DMS153 treated with DMSO at 0.1 percent for 48 hours (cell line): ENCODE measurements at regions not wholly inside any gene's neighbourhood (a gene's known extent, or its start where the extent isn't known, plus 50 kb on each side); places are given as distances from the start of the nearest gene placed in this dataset.

Experiments used
- DNase-seq: peaks from one replicate; lab custom pipeline; 2025; ENCODE audit not compliant: unreplicated experiment; lab: John Stamatoyannopoulos, UW

GRCh38 chr19:13610039-13610691, 103.9 kb upstream of the CACNA1A start:
- DNase-seq: peak; percentile 96

GRCh38 chr19:13606156-13606555, 99.9 kb upstream of the CACNA1A start:
- no peak for DNase-seq

DNA sequence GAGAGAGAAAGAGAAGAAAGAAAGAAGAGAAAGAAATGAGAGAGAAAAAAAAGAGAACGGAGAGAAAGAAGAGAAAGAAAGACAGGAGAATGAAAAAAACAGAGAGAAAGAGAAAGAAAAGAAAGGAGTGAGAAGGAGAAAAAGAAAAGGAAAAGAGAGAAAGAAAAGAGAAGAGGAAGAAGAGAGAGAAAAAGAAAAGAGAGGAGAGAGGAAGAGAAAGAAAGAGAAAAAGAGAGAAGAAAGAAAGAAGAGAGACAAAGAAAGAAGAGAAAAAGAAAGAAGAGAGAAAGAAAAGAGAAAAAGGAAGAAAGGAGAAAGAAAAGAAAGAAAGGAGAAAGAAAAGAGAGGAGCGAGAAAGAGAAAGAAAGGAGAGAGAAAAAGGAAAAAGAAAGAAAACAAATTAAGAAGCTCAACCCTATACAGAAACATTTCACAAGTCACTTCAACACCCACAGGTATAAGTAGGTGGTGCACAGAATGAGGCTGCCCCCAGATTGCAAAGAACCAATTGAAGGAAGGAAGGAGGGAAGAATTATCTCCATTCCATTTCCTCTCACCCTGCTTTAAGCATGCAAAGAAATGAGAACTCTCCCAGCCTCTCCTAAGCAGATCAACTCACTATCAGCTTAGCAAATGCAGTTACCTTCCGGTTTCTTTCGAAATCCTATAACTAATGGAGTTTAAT, 98.8 kb upstream of the CACNA1A start:
- DNase-seq: no peak

DNA sequence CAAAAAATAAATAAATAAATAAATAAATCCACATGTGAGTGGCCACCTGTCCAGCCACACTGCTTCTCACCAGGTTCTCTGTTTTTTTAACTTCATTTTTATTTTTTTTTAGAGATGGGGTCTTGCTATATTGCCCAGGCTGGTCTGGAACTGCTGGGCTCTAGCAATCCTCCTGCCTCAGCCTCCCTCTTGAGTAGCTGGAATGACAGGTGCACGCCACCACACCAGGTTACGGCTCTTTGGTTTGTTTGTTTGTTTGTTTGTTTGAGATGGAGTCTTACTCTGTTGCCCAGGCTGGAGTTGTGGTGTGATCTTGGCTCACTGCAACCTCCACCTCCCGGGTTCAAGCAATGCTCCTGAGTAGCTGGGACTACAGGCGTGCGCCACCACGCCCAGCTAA, 94.5 kb upstream of the CACNA1A start:
- no peak for DNase-seq

- DNase-seq: no peak
Measured at GRCh38 chr19:13600091-13600490, 93.8 kb upstream of the CACNA1A start.

GRCh38 chr19:13599681-13600080, 93.4 kb upstream of the CACNA1A start:
- no peak for DNase-seq

- no peak for DNase-seq
Measured at GRCh38 chr19:13598098-13598497, 91.8 kb upstream of the CACNA1A start.

GRCh38 chr19:13597640-13598039, 91.4 kb upstream of the CACNA1A start:
- peak; percentile 94 for DNase-seq

DNA sequence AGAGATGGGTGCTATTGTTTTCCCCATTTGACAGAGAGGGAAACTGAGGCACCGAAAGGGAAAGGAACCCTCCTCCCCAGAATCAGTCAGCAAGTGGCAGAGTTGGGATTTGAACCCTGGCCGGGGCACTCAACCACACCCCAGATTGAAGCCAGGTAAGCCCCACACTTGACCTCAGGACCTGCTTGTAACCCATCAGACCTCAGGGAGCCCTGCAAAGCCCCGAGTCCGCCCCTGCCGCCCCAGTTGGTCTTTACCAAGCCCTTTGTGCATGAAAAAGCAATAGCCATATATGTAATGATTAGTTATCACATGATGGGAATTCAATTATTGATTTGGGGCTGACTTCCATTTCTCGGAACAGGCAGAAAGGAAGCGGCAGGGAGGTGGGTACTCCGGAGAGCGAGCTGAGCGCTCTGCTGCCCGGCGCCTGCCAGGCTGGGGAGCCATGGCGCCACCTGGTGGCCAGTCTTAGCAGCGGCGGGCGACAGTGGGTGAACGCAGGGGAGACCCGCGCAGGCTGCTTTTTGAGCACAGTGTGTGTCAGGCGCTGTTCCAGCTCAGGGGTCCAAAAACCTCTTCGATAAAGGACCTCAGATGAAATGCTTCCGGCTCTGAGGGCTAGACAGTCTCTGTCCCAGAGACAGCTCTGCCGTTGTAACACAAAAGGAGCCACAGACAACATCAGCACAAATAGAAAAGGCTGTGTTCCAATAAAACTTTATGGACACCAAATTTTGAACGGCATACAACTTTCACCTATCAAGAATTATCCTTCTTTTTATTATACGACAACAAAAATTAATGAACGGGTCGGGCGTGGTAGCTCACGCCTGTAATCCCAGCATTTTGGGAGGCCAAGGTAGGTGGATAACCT, 82.9 kb upstream of the CACNA1A start:
- DNase-seq: no peak

- DNase-seq: no peak
Measured at GRCh38 chr19:13585512-13585911, 79.2 kb upstream of the CACNA1A start.

DNA sequence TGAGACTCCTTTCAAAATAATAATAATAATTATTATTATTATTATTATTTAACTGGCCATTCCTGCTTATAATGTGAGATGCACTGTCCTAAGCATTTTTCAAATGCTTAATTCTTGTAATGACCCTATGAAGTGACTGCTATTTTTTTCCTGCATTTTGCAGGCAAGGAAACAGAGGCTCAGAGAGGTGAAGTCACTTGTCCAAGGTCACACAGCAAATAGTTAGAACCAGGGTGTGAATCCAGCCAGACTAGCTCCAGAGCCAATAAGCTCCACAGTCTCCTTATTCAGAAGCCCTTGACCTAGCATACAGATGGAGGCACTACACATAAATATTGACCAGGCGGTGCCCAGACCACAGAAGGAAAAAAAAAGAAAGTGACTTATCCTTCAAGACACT, 77.5 kb upstream of the CACNA1A start:
- DNase-seq: no peak

DNA sequence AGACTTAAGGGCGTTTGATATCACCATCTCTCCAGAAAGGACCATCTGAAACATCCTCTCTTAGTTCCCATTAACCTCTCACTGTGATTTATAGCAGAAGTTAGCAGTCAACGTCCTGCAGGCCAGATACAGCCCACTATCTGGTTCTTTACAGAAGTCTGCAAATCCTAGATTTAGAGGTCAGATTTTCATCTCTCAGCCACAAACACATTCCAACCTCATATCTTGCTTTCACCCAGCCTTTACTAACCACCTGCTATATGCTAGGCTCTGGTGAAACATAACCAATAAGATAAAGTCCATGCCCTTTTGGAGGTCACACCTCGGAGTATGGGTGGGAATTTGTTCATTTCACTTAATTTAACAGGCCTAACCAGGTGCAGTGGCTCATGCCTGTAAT, 76.8 kb upstream of the CACNA1A start:
- no peak for DNase-seq

GRCh38 chr19:13581576-13581975, 75.3 kb upstream of the CACNA1A start:
- DNase-seq: no peak

DNA sequence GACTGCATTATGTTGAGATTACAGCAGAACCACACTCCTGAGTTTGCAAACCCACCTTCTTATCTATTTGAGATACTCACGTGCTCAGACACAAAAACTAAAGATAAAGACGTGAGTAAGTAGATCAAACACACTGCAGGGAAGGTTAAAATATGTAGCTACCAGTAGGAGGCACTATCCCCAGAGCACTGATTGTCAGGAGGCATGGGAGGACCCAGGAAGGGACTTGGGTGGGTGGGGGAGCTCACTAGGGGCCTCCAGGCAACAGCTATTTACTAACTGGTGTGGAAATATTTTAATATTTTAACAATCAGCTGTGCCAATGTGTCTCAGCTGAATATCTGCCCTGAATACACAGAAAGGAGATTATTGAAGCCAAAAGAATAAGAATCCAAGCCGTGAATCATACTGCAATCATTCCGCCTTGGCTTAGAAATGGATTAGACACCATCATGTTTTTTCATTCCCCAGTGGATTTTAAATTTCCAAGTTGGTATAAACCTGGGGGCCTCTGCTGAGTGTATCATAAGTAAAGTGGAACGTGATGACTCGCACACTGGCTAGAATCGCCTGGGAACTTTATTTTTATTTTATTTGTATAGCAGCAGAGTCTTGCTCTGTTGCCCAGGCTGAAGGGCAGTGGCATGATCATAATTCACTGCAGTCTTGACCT, 73.2 kb upstream of the CACNA1A start:
- DNase-seq: no peak

DNA sequence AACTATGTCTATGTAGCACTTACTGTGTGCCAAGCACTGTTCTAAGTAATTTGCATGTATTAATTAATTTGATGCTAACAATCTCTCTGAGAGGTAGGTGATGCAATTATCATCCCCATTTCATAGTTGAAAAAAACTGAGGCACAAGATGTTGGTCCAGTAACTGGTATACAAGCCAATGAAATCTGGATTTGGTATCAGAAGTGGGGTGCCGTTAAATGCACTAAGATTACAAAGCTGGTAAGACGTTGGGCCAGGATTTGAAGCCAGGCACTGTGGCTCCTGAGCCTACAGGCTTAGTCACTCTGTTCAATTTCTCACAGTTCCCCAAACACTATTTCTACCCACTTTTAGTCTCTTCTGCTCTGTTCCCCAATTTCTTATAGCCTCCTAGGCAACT, 70.4 kb upstream of the CACNA1A start:
- no peak for DNase-seq

GRCh38 chr19:13574933-13575332, 68.7 kb upstream of the CACNA1A start:
- DNase-seq: no peak

GRCh38 chr19:13573056-13573667, 66.9 kb upstream of the CACNA1A start:
- DNase-seq: no peak

- no peak for DNase-seq
Measured at GRCh38 chr19:13561461-13561860, 55.2 kb upstream of the CACNA1A start.

DNA sequence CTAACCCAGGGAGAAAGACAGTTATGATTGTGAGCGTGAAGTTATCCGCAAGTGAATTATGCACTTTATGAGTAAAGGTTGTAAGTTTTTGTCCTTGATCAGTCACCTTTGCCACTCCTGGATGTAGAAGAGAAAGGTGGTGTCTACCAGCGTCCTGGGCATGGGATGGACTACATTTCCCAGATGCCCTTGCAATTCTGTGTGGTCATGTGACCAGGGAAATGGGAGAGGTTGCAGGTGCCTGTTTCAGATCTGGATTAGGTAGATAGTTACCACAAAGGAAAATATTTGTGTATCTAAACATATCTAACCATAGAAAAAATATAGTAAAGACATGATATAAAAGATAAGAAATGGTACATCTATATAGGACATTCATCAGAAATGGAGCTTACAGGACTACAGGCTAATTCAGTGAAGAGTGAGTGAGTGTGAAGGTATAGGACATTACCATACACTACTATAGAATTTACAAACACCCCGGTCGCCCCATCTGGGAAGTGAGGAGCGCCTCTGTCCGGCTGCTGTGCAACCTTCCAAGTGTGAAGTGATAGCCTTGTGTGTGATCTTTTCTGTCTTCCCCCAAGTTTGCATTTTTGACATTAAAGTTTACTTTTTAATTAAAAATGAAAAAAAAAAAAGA, 51.6 kb upstream of the CACNA1A start:
- DNase-seq: no peak

DNA sequence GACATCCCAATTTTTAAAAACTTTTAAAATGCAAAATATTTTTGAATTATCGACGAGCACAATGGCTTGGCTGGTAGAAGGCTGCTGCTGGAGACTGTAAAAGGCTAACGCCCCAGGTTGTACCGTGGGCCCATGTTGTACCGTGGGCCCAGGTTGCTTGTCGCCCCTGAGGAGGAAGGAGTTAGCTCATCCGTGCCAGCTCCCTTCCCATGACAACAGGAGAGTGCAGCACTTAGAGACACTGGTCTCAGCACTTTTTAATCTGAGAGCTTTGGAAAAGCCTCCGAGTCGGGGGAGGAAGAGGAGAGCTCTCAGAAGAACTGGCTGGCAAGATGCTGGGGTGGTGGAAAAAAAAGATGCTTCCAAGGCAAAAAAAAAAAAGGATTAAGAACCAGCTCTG, 50.3 kb upstream of the CACNA1A start:
- DNase-seq: no peak
